H1 (cell line): ENCODE measurements at regions not wholly inside any gene's neighbourhood (a gene's known extent, or its start where the extent isn't known, plus 50 kb on each side); places are given as distances from the start of the nearest gene placed in this dataset.

Source experiments
- CEBPB ChIP-seq: IDR thresholded peaks from 2 replicates; pipeline ENCODE4 v1.6.1; 2012; ENCODE audit warnings: low read depth, low read length
- CREB1 ChIP-seq: IDR thresholded peaks from 2 replicates; pipeline ENCODE4 v1.6.1; 2012; ENCODE audit warnings: inconsistent platforms
- EP300 ChIP-seq, 2 experiments: IDR thresholded peaks; 1 replicate in 1 of 2; 2 replicates in 1 of 2; pipeline ENCODE4 v1.6.1; 2011 to 2012; ENCODE audit warnings: low read depth in 2 of 2, low read length in 2 of 2, mild to moderate bottlenecking in 2 of 2, borderline replicate concordance in 1 of 2, inconsistent platforms in 1 of 2, moderate library complexity in 1 of 2
- HDAC2 ChIP-seq, 2 experiments: fragments of 300-600 bp in 1 of 2; sonication (generic) in 1 of 2; IDR thresholded peaks; 2 replicates each; pipeline ENCODE4 v1.6.1; 2011 to 2012; ENCODE audit warnings: low read depth in 2 of 2, low read length in 2 of 2, mild to moderate bottlenecking in 2 of 2, moderate library complexity in 2 of 2, borderline replicate concordance in 1 of 2, inconsistent platforms in 1 of 2
- MAFK ChIP-seq: IDR thresholded peaks from 2 replicates; pipeline ENCODE4 v1.6.1; 2012; ENCODE audit warnings: low read depth, mild to moderate bottlenecking, improper control_type of control experiment, low read length
- RBBP5 ChIP-seq: IDR thresholded peaks from 2 replicates; pipeline ENCODE4 v1.7.1; 2012; ENCODE audit warnings: low read depth, mild to moderate bottlenecking, inconsistent platforms, low read length, moderate library complexity, borderline replicate concordance
- SRF ChIP-seq: IDR thresholded peaks from 2 replicates; pipeline ENCODE4 v1.6.1; 2011; ENCODE audit warnings: mild to moderate bottlenecking, low read depth, low read length, moderate library complexity
- TF ChIP-seq, protein P1 (sequence below): fragments of 300-600 bp; sonication (generic); IDR thresholded peaks from 2 replicates; pipeline ENCODE4 v1.7.1; 2012; ENCODE audit warnings: low read length, moderate library complexity, mild to moderate bottlenecking, inconsistent platforms; ENCODE audit not compliant: insufficient replicate concordance
- TF ChIP-seq, protein P2 (sequence below), 3 experiments: IDR thresholded peaks; 1 replicate in 2 of 3; 2 replicates in 1 of 3; pipeline versions ENCODE4 v1.5.1 to v1.6.1; 2011; ENCODE audit warnings: low read length in 3 of 3, mild to moderate bottlenecking in 3 of 3, inconsistent platforms in 2 of 3, low read depth in 1 of 3, moderate library complexity in 1 of 3; ENCODE audit not compliant: insufficient read depth in 1 of 3; ENCODE audit errors: control extremely low read depth in 1 of 3

DNA sequence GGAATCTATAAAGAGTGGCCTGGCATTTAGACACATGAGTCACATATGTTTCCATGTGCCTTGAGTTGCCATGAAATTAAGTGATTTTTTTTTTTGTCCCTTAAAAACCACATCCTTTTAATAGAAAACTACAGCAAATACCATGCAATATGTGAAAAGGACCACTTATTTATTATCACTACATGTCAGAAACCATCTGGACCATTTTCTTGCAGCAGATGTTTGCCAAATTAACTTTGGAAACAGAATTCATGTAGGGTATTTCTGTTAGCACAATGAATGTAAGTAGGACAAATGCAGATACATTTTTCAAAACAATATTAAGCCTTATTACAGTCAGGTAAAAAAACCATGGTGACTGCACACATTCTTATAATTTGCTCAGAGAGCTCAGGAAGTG, 230.6 kb downstream of the REEP3 start (continued):
- TF ChIP-seq, protein P1, sequence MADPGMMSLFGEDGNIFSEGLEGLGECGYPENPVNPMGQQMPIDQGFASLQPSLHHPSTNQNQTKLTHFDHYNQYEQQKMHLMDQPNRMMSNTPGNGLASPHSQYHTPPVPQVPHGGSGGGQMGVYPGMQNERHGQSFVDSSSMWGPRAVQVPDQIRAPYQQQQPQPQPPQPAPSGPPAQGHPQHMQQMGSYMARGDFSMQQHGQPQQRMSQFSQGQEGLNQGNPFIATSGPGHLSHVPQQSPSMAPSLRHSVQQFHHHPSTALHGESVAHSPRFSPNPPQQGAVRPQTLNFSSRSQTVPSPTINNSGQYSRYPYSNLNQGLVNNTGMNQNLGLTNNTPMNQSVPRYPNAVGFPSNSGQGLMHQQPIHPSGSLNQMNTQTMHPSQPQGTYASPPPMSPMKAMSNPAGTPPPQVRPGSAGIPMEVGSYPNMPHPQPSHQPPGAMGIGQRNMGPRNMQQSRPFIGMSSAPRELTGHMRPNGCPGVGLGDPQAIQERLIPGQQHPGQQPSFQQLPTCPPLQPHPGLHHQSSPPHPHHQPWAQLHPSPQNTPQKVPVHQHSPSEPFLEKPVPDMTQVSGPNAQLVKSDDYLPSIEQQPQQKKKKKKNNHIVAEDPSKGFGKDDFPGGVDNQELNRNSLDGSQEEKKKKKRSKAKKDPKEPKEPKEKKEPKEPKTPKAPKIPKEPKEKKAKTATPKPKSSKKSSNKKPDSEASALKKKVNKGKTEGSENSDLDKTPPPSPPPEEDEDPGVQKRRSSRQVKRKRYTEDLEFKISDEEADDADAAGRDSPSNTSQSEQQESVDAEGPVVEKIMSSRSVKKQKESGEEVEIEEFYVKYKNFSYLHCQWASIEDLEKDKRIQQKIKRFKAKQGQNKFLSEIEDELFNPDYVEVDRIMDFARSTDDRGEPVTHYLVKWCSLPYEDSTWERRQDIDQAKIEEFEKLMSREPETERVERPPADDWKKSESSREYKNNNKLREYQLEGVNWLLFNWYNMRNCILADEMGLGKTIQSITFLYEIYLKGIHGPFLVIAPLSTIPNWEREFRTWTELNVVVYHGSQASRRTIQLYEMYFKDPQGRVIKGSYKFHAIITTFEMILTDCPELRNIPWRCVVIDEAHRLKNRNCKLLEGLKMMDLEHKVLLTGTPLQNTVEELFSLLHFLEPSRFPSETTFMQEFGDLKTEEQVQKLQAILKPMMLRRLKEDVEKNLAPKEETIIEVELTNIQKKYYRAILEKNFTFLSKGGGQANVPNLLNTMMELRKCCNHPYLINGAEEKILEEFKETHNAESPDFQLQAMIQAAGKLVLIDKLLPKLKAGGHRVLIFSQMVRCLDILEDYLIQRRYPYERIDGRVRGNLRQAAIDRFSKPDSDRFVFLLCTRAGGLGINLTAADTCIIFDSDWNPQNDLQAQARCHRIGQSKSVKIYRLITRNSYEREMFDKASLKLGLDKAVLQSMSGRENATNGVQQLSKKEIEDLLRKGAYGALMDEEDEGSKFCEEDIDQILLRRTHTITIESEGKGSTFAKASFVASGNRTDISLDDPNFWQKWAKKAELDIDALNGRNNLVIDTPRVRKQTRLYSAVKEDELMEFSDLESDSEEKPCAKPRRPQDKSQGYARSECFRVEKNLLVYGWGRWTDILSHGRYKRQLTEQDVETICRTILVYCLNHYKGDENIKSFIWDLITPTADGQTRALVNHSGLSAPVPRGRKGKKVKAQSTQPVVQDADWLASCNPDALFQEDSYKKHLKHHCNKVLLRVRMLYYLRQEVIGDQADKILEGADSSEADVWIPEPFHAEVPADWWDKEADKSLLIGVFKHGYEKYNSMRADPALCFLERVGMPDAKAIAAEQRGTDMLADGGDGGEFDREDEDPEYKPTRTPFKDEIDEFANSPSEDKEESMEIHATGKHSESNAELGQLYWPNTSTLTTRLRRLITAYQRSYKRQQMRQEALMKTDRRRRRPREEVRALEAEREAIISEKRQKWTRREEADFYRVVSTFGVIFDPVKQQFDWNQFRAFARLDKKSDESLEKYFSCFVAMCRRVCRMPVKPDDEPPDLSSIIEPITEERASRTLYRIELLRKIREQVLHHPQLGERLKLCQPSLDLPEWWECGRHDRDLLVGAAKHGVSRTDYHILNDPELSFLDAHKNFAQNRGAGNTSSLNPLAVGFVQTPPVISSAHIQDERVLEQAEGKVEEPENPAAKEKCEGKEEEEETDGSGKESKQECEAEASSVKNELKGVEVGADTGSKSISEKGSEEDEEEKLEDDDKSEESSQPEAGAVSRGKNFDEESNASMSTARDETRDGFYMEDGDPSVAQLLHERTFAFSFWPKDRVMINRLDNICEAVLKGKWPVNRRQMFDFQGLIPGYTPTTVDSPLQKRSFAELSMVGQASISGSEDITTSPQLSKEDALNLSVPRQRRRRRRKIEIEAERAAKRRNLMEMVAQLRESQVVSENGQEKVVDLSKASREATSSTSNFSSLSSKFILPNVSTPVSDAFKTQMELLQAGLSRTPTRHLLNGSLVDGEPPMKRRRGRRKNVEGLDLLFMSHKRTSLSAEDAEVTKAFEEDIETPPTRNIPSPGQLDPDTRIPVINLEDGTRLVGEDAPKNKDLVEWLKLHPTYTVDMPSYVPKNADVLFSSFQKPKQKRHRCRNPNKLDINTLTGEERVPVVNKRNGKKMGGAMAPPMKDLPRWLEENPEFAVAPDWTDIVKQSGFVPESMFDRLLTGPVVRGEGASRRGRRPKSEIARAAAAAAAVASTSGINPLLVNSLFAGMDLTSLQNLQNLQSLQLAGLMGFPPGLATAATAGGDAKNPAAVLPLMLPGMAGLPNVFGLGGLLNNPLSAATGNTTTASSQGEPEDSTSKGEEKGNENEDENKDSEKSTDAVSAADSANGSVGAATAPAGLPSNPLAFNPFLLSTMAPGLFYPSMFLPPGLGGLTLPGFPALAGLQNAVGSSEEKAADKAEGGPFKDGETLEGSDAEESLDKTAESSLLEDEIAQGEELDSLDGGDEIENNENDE, result no peak
- TF ChIP-seq EP300 (IDR thresholded peaks at IDR 0.05; ENCODE audit: borderline replicate concordance in 1 of 2, low read depth in 2 of 2, low read length in 2 of 2) (no peak), CREB1 (no peak), HDAC2 (IDR thresholded peaks at IDR 0.05; ENCODE audit: borderline replicate concordance in 1 of 2, low read depth in 2 of 2, low read length in 2 of 2) (no peak), MAFK (no peak), SRF (no peak), CEBPB (no peak), RBBP5 (no peak)
- TF ChIP-seq, protein P2, sequence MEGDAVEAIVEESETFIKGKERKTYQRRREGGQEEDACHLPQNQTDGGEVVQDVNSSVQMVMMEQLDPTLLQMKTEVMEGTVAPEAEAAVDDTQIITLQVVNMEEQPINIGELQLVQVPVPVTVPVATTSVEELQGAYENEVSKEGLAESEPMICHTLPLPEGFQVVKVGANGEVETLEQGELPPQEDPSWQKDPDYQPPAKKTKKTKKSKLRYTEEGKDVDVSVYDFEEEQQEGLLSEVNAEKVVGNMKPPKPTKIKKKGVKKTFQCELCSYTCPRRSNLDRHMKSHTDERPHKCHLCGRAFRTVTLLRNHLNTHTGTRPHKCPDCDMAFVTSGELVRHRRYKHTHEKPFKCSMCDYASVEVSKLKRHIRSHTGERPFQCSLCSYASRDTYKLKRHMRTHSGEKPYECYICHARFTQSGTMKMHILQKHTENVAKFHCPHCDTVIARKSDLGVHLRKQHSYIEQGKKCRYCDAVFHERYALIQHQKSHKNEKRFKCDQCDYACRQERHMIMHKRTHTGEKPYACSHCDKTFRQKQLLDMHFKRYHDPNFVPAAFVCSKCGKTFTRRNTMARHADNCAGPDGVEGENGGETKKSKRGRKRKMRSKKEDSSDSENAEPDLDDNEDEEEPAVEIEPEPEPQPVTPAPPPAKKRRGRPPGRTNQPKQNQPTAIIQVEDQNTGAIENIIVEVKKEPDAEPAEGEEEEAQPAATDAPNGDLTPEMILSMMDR (IDR thresholded peaks at IDR 0.05; ENCODE audit: control extremely low read depth in 1 of 3, insufficient read depth in 1 of 3, low read depth in 1 of 3, low read length in 3 of 3), result no peak
